ENCODE measurements at regions not wholly inside any gene's neighbourhood (a gene's known extent, or its start where the extent isn't known, plus 50 kb on each side); places are given as distances from the start of the nearest gene placed in this dataset.

- TF ChIP-seq, protein P1, sequence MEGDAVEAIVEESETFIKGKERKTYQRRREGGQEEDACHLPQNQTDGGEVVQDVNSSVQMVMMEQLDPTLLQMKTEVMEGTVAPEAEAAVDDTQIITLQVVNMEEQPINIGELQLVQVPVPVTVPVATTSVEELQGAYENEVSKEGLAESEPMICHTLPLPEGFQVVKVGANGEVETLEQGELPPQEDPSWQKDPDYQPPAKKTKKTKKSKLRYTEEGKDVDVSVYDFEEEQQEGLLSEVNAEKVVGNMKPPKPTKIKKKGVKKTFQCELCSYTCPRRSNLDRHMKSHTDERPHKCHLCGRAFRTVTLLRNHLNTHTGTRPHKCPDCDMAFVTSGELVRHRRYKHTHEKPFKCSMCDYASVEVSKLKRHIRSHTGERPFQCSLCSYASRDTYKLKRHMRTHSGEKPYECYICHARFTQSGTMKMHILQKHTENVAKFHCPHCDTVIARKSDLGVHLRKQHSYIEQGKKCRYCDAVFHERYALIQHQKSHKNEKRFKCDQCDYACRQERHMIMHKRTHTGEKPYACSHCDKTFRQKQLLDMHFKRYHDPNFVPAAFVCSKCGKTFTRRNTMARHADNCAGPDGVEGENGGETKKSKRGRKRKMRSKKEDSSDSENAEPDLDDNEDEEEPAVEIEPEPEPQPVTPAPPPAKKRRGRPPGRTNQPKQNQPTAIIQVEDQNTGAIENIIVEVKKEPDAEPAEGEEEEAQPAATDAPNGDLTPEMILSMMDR (IDR thresholded peaks at IDR 0.05; ENCODE audit: control extremely low read depth, extremely low read depth, low read depth, missing control alignments): no peak
- CTCF ChIA-PET: no interaction called here
- POLR2A ChIA-PET: no interaction called here
- peak; percentile 35 for DNase-seq (ENCODE audit: extremely low spot score)
Measured at GRCh38 chr2:221203125-221203524, 369.0 kb downstream of the EPHA4 start.

GRCh38 chr2:221203856-221204255 is 368.2 kb downstream of the EPHA4 start:
- TF ChIP-seq, protein P1 (IDR thresholded peaks at IDR 0.05; ENCODE audit: control extremely low read depth, extremely low read depth, low read depth, missing control alignments): no peak
- DNase-seq (ENCODE audit: extremely low spot score): no peak
- CTCF ChIA-PET: no interaction called here
- POLR2A ChIA-PET: no interaction called here

- ChIA-PET CTCF (no interaction called here), POLR2A (no interaction called here)
- TF ChIP-seq, protein P1 (IDR thresholded peaks at IDR 0.05; ENCODE audit: control extremely low read depth, extremely low read depth, low read depth, missing control alignments): no peak
- DNase-seq (ENCODE audit: extremely low spot score): no peak
Measured at GRCh38 chr2:221204699-221205098, 367.4 kb downstream of the EPHA4 start.

- DNase-seq (ENCODE audit: extremely low spot score): no peak
- TF ChIP-seq, protein P1 (IDR thresholded peaks at IDR 0.05; ENCODE audit: control extremely low read depth, extremely low read depth, low read depth, missing control alignments): no peak
- ChIA-PET CTCF (no interaction called here), POLR2A (no interaction called here)
Measured at GRCh38 chr2:221205103-221205673, 366.9 kb downstream of the EPHA4 start.

- POLR2A ChIA-PET: no interaction called here
- CTCF ChIA-PET: interaction anchor here (1.2 to 1.5 kb wide), 2 partner anchors 11 to 37 kb away, joined by 3 to 4 read pairs; no protein-coding TSS in a partner anchor
- DNase-seq (ENCODE audit: extremely low spot score): no peak
- TF ChIP-seq, protein P1 (IDR thresholded peaks at IDR 0.05; ENCODE audit: control extremely low read depth, extremely low read depth, low read depth, missing control alignments): no peak
Measured at GRCh38 chr2:221210686-221211085, 361.4 kb downstream of the EPHA4 start.

GRCh38 chr2:221211653-221212052 is 360.5 kb downstream of the EPHA4 start:
- POLR2A ChIA-PET: no interaction called here
- no peak for DNase-seq (ENCODE audit: extremely low spot score)

More at GRCh38 chr2:221211653-221212052, 360.5 kb downstream of the EPHA4 start:
- CTCF ChIA-PET: interaction anchor here (1.2 to 1.5 kb wide), 2 partner anchors 12 to 38 kb away, joined by 3 to 4 read pairs; no protein-coding TSS in a partner anchor
- TF ChIP-seq, protein P1 (IDR thresholded peaks at IDR 0.05; ENCODE audit: control extremely low read depth, extremely low read depth, low read depth, missing control alignments): no peak

Measured in GM10248 (cell line).